Activated naive CD4-positive, alpha-beta T cell treated with anti-CD3 and anti-CD28 coated beads for 36 hours (primary cell): ENCODE measurements at regions not wholly inside any gene's neighbourhood (a gene's known extent, or its start where the extent isn't known, plus 50 kb on each side); places are given as distances from the start of the nearest gene placed in this dataset.

Experiments used
- CTCF ChIA-PET: fragments of 350-600 bp; sonication (Branson Sonifier 250); formaldehyde crosslinking; loops from one replicate; lab custom pipeline; 2021; ENCODE audit warnings: antibody characterized with exemption; lab: Charles Lee
- DNase-seq: peaks from one replicate; pipeline ENCODE4 v3.0.0-alpha.2; 2020
- H3K27ac Mint-ChIP-seq: one replicate; pipeline ENCODE4 v1.8.0; 2021; ENCODE audit warnings: mild to moderate bottlenecking, mixed read lengths
- H3K27me3 Mint-ChIP-seq: one replicate; pipeline ENCODE4 v1.8.0; 2021; ENCODE audit warnings: low read depth, mixed read lengths
- H3K36me3 Mint-ChIP-seq: one replicate; pipeline ENCODE4 v1.8.0; 2021; ENCODE audit warnings: low read depth, mixed read lengths
- H3K4me1 Mint-ChIP-seq: one replicate; pipeline ENCODE4 v1.8.0; 2021; ENCODE audit warnings: low read depth, mixed read lengths
- H3K4me3 Mint-ChIP-seq: one replicate; pipeline ENCODE4 v1.8.0; 2021; ENCODE audit warnings: mild to moderate bottlenecking, moderate library complexity, mixed read lengths
- H3K9me3 Mint-ChIP-seq: one replicate; pipeline ENCODE4 v1.8.0; 2021; ENCODE audit warnings: mixed read lengths
- intact Hi-C: fragments of 100-400 bp; cut with micrococcal nuclease; formaldehyde crosslinking; loops from one replicate; pipeline ENCODE4 v1.15.1; 2023

- H3K36me3 Mint-ChIP-seq = no peaks in the 10 kb centered on the region
- no peaks in the 10 kb centered on the region for H3K4me1 Mint-ChIP-seq
- no peak for DNase-seq
- no peak overlapping the region for H3K27ac Mint-ChIP-seq
- intact Hi-C loops = no loop called here
- CTCF ChIA-PET = no interaction called here
- no peaks in the 10 kb centered on the region for H3K27me3 Mint-ChIP-seq
- H3K4me3 Mint-ChIP-seq = no peak overlapping the region
- H3K9me3 Mint-ChIP-seq = peaks cover 2% of the 10 kb centered on the region
Observed at GRCh38 chr3:24604215-24604614, 109.6 kb upstream of the THRB start.

GRCh38 chr3:24605511-24606028 lies 110.9 kb upstream of the THRB start:
- DNase-seq = no peak
- CTCF ChIA-PET = no interaction called here
- Mint-ChIP-seq H3K27me3 (no peaks in the 10 kb centered on the region), H3K9me3 (peaks cover 2% of the 10 kb centered on the region), H3K27ac (no peak overlapping the region), H3K36me3 (no peaks in the 10 kb centered on the region), H3K4me3 (no peak overlapping the region), H3K4me1 (no peaks in the 10 kb centered on the region)
- intact Hi-C loops = no loop called here

GRCh38 chr3:24607281-24607680 lies 112.6 kb upstream of the THRB start:
- H3K36me3 Mint-ChIP-seq = no peaks in the 10 kb centered on the region
- peaks cover 2% of the 10 kb centered on the region for H3K9me3 Mint-ChIP-seq
- no peak overlapping the region for H3K4me3 Mint-ChIP-seq
- no peak overlapping the region for H3K27ac Mint-ChIP-seq
- no peaks in the 10 kb centered on the region for H3K27me3 Mint-ChIP-seq
- no peak for DNase-seq
- intact Hi-C loops = no loop called here
- CTCF ChIA-PET = no interaction called here
- no peaks in the 10 kb centered on the region for H3K4me1 Mint-ChIP-seq

- intact Hi-C loops = no loop called here
- CTCF ChIA-PET = no interaction called here
- Mint-ChIP-seq H3K4me1 (no peaks in the 10 kb centered on the region), H3K36me3 (no peaks in the 10 kb centered on the region), H3K27me3 (no peaks in the 10 kb centered on the region), H3K4me3 (no peak overlapping the region), H3K27ac (no peak overlapping the region), H3K9me3 (peaks cover 2% of the 10 kb centered on the region)
- no peak for DNase-seq
Observed at GRCh38 chr3:24608701-24609390, 114.2 kb upstream of the THRB start.

GRCh38 chr3:24614359-24614758 lies 119.7 kb upstream of the THRB start:
- no peaks in the 10 kb centered on the region for H3K27me3 Mint-ChIP-seq
- H3K27ac Mint-ChIP-seq = no peak overlapping the region
- H3K9me3 Mint-ChIP-seq = no peaks in the 10 kb centered on the region
- H3K4me1 Mint-ChIP-seq = no peaks in the 10 kb centered on the region
- H3K4me3 Mint-ChIP-seq = no peak overlapping the region
- H3K36me3 Mint-ChIP-seq = no peaks in the 10 kb centered on the region
- CTCF ChIA-PET = no interaction called here
- intact Hi-C loops = no loop called here
- no peak for DNase-seq

- no peak for DNase-seq
- no peak overlapping the region for H3K4me3 Mint-ChIP-seq
- intact Hi-C loops = no loop called here
- CTCF ChIA-PET = interaction anchor here (0.5 to 0.6 kb wide), 2 partner anchors 87 to 138 kb away, joined by 3 to 4 read pairs; no protein-coding TSS in a partner anchor
- H3K27me3 Mint-ChIP-seq = no peaks in the 10 kb centered on the region
- H3K9me3 Mint-ChIP-seq = no peaks in the 10 kb centered on the region
- H3K36me3 Mint-ChIP-seq = no peaks in the 10 kb centered on the region
- no peaks in the 10 kb centered on the region for H3K4me1 Mint-ChIP-seq
- H3K27ac Mint-ChIP-seq = no peak overlapping the region
Observed at GRCh38 chr3:24615177-24615576, 120.5 kb upstream of the THRB start.

- H3K27me3 Mint-ChIP-seq = no peaks in the 10 kb centered on the region
- H3K27ac Mint-ChIP-seq = no peak overlapping the region
- H3K4me3 Mint-ChIP-seq = no peak overlapping the region
- no peaks in the 10 kb centered on the region for H3K9me3 Mint-ChIP-seq
- no peaks in the 10 kb centered on the region for H3K4me1 Mint-ChIP-seq
- CTCF ChIA-PET = no interaction called here
- intact Hi-C loops = no loop called here
- no peak for DNase-seq
- H3K36me3 Mint-ChIP-seq = no peaks in the 10 kb centered on the region
Observed at GRCh38 chr3:24616110-24616829, 121.6 kb upstream of the THRB start.

- H3K36me3 Mint-ChIP-seq = no peaks in the 10 kb centered on the region
- H3K27me3 Mint-ChIP-seq = no peaks in the 10 kb centered on the region
- H3K4me3 Mint-ChIP-seq = no peak overlapping the region
- no peak for DNase-seq
- no peak overlapping the region for H3K27ac Mint-ChIP-seq
- no peaks in the 10 kb centered on the region for H3K4me1 Mint-ChIP-seq
- CTCF ChIA-PET = no interaction called here
- intact Hi-C loops = no loop called here
- peaks cover 2% of the 10 kb centered on the region for H3K9me3 Mint-ChIP-seq
Observed at GRCh38 chr3:24622138-24622537, 127.5 kb upstream of the THRB start.

- Mint-ChIP-seq H3K36me3 (no peaks in the 10 kb centered on the region), H3K9me3 (peaks cover 2% of the 10 kb centered on the region), H3K27me3 (no peaks in the 10 kb centered on the region), H3K27ac (no peak overlapping the region), H3K4me1 (no peaks in the 10 kb centered on the region), H3K4me3 (no peak overlapping the region)
- intact Hi-C loops = no loop called here
- DNase-seq = no peak
- CTCF ChIA-PET = no interaction called here
Observed at GRCh38 chr3:24622696-24623225, 128.1 kb upstream of the THRB start.

- Mint-ChIP-seq H3K27me3 (no peaks in the 10 kb centered on the region), H3K36me3 (no peaks in the 10 kb centered on the region), H3K4me1 (no peaks in the 10 kb centered on the region), H3K27ac (no peak overlapping the region), H3K4me3 (no peak overlapping the region), H3K9me3 (peaks cover 2% of the 10 kb centered on the region)
- CTCF ChIA-PET = no interaction called here
- intact Hi-C loops = no loop called here
- no peak for DNase-seq
Observed at GRCh38 chr3:24623657-24624056, 129.0 kb upstream of the THRB start.

GRCh38 chr3:24624938-24625681 lies 130.5 kb upstream of the THRB start:
- Mint-ChIP-seq H3K4me3 (no peak overlapping the region), H3K27me3 (no peaks in the 10 kb centered on the region), H3K27ac (no peak overlapping the region), H3K36me3 (no peaks in the 10 kb centered on the region), H3K9me3 (peaks cover 2% of the 10 kb centered on the region), H3K4me1 (no peaks in the 10 kb centered on the region)
- CTCF ChIA-PET = no interaction called here
- intact Hi-C loops = no loop called here
- no peak for DNase-seq

GRCh38 chr3:24628523-24629258 lies 134.0 kb upstream of the THRB start:
- no peak for DNase-seq
- Mint-ChIP-seq H3K27me3 (no peaks in the 10 kb centered on the region), H3K27ac (no peak overlapping the region), H3K4me3 (no peak overlapping the region), H3K4me1 (no peaks in the 10 kb centered on the region), H3K36me3 (no peaks in the 10 kb centered on the region), H3K9me3 (peaks cover 3% of the 10 kb centered on the region)
- CTCF ChIA-PET = no interaction called here
- intact Hi-C loops = no loop called here
